NCI-H526 treated with DMSO at 0.1 percent for 48 hours (cell line): ENCODE measurements at regions not wholly inside any gene's neighbourhood (a gene's known extent, or its start where the extent isn't known, plus 50 kb on each side); places are given as distances from the start of the nearest gene placed in this dataset.
"Not testable (repeated sequence)": the region's sequence is repeated elsewhere in the genome, so short reads cannot be mapped to it uniquely, and the experiment has no call there.

Experiments
- DNase-seq: peaks from one replicate; lab custom pipeline; 2025; lab: John Stamatoyannopoulos, UW

GRCh38 chr9:135404451-135405144, 75.0 kb upstream of the PPP1R26 start:
- no peak for DNase-seq

- not testable (repeated sequence) for DNase-seq
These were observed 74.5 kb upstream of the PPP1R26 start for GRCh38 chr9:135405145-135405464.

- DNase-seq, result no peak
These were observed 70.9 kb upstream of the PPP1R26 start for GRCh38 chr9:135408476-135409254.

- DNase-seq, result no peak
These were observed 70.0 kb upstream of the PPP1R26 start for GRCh38 chr9:135409286-135410200.

- DNase-seq, result no peak
These were observed 69.2 kb upstream of the PPP1R26 start for GRCh38 chr9:135410421-135410820.

- DNase-seq, result no peak
These were observed 68.6 kb upstream of the PPP1R26 start for GRCh38 chr9:135410831-135411473.

GRCh38 chr9:135411605-135412004, 68.0 kb upstream of the PPP1R26 start:
- DNase-seq, result not testable (repeated sequence)

- not testable (repeated sequence) for DNase-seq
These were observed 67.1 kb upstream of the PPP1R26 start for GRCh38 chr9:135412315-135413085.

- no peak for DNase-seq
These were observed 66.6 kb upstream of the PPP1R26 start for GRCh38 chr9:135413086-135413375.

- no peak for DNase-seq
These were observed 66.1 kb upstream of the PPP1R26 start for GRCh38 chr9:135413461-135413860.

DNA sequence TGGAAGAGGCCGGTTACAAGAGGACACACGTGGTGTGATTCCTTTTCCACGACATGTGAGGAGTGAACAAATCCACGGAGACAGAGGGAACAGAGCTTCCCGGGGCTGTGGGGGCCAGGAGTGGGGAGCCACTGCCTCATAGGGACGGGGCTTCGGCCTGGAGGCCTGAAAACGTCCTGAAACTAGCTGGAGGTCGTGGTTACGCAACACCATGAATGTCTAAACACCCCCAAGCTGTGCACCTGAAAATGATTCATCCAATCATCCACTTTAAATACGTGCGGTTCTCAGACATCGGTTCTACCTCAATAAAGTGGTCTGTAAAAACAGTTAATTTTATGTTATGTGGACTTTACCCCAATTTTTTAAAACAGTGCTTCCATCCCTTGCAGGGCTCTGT, 65.3 kb upstream of the PPP1R26 start:
- no peak for DNase-seq

- no peak for DNase-seq
These were observed 64.0 kb upstream of the PPP1R26 start for GRCh38 chr9:135415586-135415985.

DNA sequence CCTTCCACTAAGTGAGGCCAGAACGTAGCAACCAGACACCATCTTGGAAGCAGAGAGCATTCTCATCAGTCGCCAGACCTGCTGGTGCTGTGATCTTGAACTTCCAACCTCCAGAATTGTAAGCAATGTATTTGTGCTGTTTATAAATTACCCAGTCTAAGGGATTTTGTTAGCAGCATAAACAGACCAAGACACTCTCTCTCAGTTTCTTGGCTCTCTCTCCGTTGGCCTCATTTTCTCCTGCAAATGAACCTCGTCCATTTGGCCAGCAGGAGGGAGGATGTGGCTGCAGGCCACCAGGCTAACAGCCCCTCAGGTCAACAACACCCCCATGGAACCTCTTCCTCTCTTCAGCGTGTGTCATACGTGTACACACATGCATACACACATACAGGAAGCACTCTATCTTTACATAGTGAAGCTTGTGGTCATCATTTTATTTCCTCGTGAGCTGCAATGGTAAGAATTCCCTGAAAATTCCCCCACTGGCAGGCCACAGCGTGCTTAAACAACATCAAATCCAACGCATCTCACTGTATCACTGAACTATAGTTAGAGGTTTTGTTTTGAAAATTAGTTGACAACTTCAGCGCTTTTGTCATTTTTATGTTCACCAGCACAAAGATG, 62.8 kb upstream of the PPP1R26 start:
- DNase-seq, result no peak

DNA sequence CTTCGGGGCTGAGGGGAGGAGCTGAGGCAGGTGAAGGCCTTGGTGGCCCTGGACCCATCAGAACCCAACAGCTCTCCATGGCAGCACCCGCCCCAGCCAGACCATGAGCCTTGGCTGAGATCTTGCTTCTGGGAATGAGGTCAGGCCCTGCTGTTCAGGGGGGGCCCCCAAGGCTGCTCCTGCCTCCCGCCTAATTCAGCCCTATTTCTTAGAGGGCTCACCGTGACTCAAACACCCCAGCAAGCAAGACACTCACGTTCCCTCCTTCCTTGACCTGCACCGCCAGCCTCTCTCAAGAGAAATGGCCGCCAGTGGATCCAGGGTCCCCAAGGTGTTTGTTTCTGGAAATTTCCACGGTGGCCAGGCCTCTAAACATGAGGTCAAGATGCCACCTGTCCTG, 61.4 kb upstream of the PPP1R26 start:
- no peak for DNase-seq

DNA sequence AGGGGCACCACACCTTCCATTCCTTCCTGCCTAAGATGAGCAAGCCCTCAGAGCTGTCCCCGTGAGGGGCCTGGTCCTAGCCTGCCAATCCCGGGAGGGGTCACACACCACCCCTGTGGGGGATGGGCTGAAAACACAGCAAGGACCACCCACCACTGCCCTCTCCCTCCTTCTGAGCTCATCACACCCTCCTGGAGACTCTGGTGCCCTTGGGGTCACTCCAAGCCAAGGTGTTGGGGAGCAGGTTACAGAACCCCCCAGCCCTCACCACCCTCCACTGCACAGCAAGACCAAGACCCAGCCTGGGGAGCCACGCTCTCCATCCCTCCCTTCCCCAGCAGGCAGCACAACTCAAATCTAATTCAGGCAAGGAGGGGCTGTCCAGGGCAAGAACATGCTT, 60.5 kb upstream of the PPP1R26 start:
- DNase-seq, result no peak

GRCh38 chr9:135422341-135422944, 57.1 kb upstream of the PPP1R26 start:
- DNase-seq, result no peak

- DNase-seq, result no peak
These were observed 55.9 kb upstream of the PPP1R26 start for GRCh38 chr9:135423725-135424124.
